Keratinocyte (primary cell): ENCODE measurements at regions not wholly inside any gene's neighbourhood (a gene's known extent, or its start where the extent isn't known, plus 50 kb on each side); places are given as distances from the start of the nearest gene placed in this dataset.

Experiments
- EZH2 ChIP-seq: IDR thresholded peaks from one replicate; pipeline ENCODE4 v1.6.1; 2012; ENCODE audit warnings: inconsistent platforms, mild to moderate bottlenecking, low read length, moderate library complexity
- TF ChIP-seq, protein P1 (sequence below), 3 experiments: IDR thresholded peaks in 1 of 3; conservative IDR thresholded peaks in 1 of 3; optimal IDR thresholded peaks in 1 of 3; 2 replicates in 2 of 3; 3 replicates in 1 of 3; pipeline versions ENCODE3 to v1.5.1; 2011; ENCODE audit warnings: low read length in 3 of 3, mild to moderate bottlenecking in 3 of 3, moderate library complexity in 2 of 3, control low read depth in 1 of 3, inconsistent platforms in 1 of 3; ENCODE audit not compliant: insufficient read depth in 2 of 3; ENCODE audit errors: extremely low read depth in 1 of 3

DNA sequence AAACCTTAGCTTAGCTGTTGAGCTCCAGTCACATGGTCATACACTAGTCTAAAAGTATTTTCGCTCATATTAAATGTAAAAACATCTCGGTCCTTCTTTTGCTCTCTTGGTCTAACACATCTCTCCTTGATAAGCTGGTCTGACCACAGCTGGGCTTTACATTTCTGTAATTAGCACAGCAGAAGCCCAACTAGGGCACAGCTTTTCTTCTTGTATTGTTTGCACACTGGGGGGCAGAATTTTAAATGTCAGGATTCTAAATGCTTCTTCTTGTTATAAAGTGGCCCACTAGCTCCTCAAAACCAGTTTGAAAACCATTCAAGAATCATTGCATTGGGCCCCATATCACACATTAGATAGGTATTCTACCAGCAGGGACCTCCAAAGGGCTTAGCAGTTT is 289.1 kb upstream of the PKN2 start:
- TF ChIP-seq, protein P1, sequence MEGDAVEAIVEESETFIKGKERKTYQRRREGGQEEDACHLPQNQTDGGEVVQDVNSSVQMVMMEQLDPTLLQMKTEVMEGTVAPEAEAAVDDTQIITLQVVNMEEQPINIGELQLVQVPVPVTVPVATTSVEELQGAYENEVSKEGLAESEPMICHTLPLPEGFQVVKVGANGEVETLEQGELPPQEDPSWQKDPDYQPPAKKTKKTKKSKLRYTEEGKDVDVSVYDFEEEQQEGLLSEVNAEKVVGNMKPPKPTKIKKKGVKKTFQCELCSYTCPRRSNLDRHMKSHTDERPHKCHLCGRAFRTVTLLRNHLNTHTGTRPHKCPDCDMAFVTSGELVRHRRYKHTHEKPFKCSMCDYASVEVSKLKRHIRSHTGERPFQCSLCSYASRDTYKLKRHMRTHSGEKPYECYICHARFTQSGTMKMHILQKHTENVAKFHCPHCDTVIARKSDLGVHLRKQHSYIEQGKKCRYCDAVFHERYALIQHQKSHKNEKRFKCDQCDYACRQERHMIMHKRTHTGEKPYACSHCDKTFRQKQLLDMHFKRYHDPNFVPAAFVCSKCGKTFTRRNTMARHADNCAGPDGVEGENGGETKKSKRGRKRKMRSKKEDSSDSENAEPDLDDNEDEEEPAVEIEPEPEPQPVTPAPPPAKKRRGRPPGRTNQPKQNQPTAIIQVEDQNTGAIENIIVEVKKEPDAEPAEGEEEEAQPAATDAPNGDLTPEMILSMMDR (optimal IDR thresholded peaks at IDR 0.05 in 1 of 3, IDR thresholded peaks at IDR 0.05 in 1 of 3, conservative IDR thresholded peaks at IDR 0.05 in 1 of 3; ENCODE audit: extremely low read depth in 1 of 3, insufficient read depth in 2 of 3, low read length in 3 of 3): no peak
- TF ChIP-seq EZH2: no peak
